Esophagus mucosa (tissue), 1 donor: ENCODE measurements at regions not wholly inside any gene's neighbourhood (a gene's known extent, or its start where the extent isn't known, plus 50 kb on each side); places are given as distances from the start of the nearest gene placed in this dataset.
"Not testable (repeated sequence)": the region's sequence is repeated elsewhere in the genome, so short reads cannot be mapped to it uniquely, and the experiment has no call there.

Experiments
- ATAC-seq: fragments of 200-7000 bp; cut with Tn5 transposase; one replicate; pipeline ENCODE4 v1.9.1; 2020
- donor health status: DM: yes; HTN: yes; CAD: no.

- ATAC-seq = no peak
Observed at GRCh38 chr9:96156171-96156974, 145.6 kb downstream of the HSD17B3 start.

DNA sequence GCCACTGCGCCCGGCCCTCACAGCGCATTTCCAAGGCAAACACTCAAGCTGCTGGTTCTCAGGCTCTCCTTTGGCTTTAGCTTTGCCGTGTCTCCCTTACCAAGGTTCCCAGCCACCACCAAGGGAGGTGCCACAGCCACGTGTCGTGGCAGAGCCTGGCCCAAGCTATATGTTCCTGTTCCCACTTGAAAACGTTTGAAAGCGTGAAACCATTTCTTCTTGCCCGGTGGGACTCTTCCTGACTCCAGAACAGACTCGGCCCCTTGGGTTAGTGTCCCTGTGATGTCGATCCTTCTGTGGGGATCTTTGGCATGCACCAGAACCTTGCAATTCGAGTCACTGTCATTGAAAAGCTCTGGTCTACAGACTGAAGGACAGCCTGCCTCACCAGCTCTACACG, 147.9 kb downstream of the HSD17B3 start:
- ATAC-seq = no peak

- no peak for ATAC-seq
Observed at GRCh38 chr9:96152550-96152949, 149.4 kb downstream of the HSD17B3 start.

- peak; percentile 10 for ATAC-seq
Observed at GRCh38 chr9:96150324-96151227, 151.4 kb downstream of the HSD17B3 start.

- ATAC-seq = no peak
Observed at GRCh38 chr9:96149533-96150280, 152.3 kb downstream of the HSD17B3 start.

- no peak for ATAC-seq
Observed at GRCh38 chr9:96148634-96149532, 153.1 kb downstream of the HSD17B3 start.

GRCh38 chr9:96147029-96147428, 154.9 kb downstream of the HSD17B3 start:
- ATAC-seq = not testable (repeated sequence)

GRCh38 chr9:96141666-96142065, 160.3 kb downstream of the HSD17B3 start:
- ATAC-seq = no peak

DNA sequence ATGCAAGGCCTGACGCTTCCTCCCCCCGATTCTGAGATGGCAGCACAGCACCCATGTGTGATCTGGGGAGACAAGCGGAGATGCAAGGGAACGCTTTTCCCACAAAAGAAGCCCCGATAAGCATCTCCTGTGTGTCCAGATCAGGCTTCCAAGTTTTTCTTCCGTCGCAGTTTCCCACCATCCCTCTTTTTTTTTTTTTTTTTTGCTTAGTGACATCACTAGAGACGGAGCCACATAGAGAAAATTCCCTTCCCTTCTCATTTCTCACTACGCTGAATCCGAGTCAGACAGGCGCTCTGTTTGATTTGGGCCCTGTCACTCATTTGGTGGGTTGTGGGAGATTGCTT, 160.9 kb downstream of the HSD17B3 start:
- ATAC-seq = no peak

GRCh38 chr9:96140296-96141127, 161.5 kb downstream of the HSD17B3 start:
- no peak for ATAC-seq

GRCh38 chr9:96139592-96140295, 162.2 kb downstream of the HSD17B3 start:
- no peak for ATAC-seq

DNA sequence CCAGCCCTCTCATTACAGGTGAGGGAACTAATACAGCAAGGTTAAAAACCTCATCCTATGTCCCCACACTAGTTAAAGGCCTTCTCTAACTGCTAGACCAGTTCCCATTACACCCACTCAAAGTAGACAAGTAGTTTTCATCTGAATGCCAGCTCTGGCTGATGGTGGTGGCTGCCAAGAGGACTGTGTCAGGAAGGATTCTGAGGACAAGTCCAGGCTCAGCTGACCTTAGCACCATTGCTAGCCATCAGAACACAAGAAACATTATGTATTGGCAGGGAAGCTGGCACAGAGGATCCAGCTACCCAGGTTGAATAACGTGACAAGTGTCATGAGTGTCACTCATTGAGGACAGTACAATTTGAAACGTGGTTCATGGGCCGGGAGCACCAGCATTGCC, 163.4 kb downstream of the HSD17B3 start:
- no peak for ATAC-seq

- ATAC-seq = no peak
Observed at GRCh38 chr9:96137671-96138429, 164.1 kb downstream of the HSD17B3 start.

- no peak for ATAC-seq
Observed at GRCh38 chr9:96136992-96137670, 164.8 kb downstream of the HSD17B3 start.

GRCh38 chr9:96135753-96136290, 166.2 kb downstream of the HSD17B3 start:
- no peak for ATAC-seq

GRCh38 chr9:96135076-96135752, 166.8 kb downstream of the HSD17B3 start:
- ATAC-seq = no peak

GRCh38 chr9:96133321-96134021, 168.5 kb downstream of the HSD17B3 start:
- ATAC-seq = no peak
